ENCODE measurements at regions not wholly inside any gene's neighbourhood (a gene's known extent, or its start where the extent isn't known, plus 50 kb on each side); places are given as distances from the start of the nearest gene placed in this dataset.

- TF ChIP-seq CTCF (IDR thresholded peaks at IDR 0.05) = no peak
- no peak for TF ChIP-seq ZFX (IDR thresholded peaks at IDR 0.05; ENCODE audit: borderline replicate concordance)
Observed at GRCh38 chr4:177159600-177159999, 150.1 kb upstream of the NEIL3 start.
